Activated CD4-positive, alpha-beta memory T cell treated with anti-CD3 and anti-CD28 coated beads for 36 hours (primary cell): ENCODE measurements at regions not wholly inside any gene's neighbourhood (a gene's known extent, or its start where the extent isn't known, plus 50 kb on each side); places are given as distances from the start of the nearest gene placed in this dataset.

ENCODE experiments used
- CTCF ChIA-PET: fragments of 350-600 bp; sonication (Branson Sonifier 250); formaldehyde crosslinking; loops from one replicate; lab custom pipeline; 2021; ENCODE audit warnings: antibody characterized with exemption, inconsistent platforms; lab: Charles Lee
- POLR2A ChIA-PET: fragments of 350-600 bp; sonication (Branson Sonifier 250); formaldehyde crosslinking; loops from one replicate; lab custom pipeline; 2021; ENCODE audit warnings: antibody characterized with exemption; lab: Charles Lee
- DNase-seq: peaks from one replicate; pipeline ENCODE4 v3.0.0-alpha.2; 2020
- H3K27ac Mint-ChIP-seq: one replicate; pipeline ENCODE4 v1.8.0; 2021; ENCODE audit warnings: mixed read lengths
- H3K27me3 Mint-ChIP-seq: one replicate; pipeline ENCODE4 v1.8.0; 2021; ENCODE audit warnings: mixed read lengths
- H3K36me3 Mint-ChIP-seq: one replicate; pipeline ENCODE4 v1.8.0; 2021; ENCODE audit warnings: mixed read lengths
- H3K4me1 Mint-ChIP-seq: one replicate; pipeline ENCODE4 v1.8.0; 2021; ENCODE audit warnings: low read depth, mixed read lengths
- H3K4me3 Mint-ChIP-seq: one replicate; pipeline ENCODE4 v1.8.0; 2021; ENCODE audit warnings: mild to moderate bottlenecking, mixed read lengths
- H3K9me3 Mint-ChIP-seq: one replicate; pipeline ENCODE4 v1.8.0; 2021; ENCODE audit warnings: mixed read lengths
- intact Hi-C: fragments of 100-400 bp; cut with micrococcal nuclease; formaldehyde crosslinking; loops from one replicate; pipeline ENCODE4 v1.15.1; 2023

- H3K4me1 Mint-ChIP-seq, result peaks cover 72% of the 10 kb centered on the region
- ChIA-PET POLR2A (interaction anchor here (1.8 kb wide), 1 partner anchor 51 kb away, joined by 8 read pairs; the partner anchor contains the start of gene NABP1), CTCF (interaction anchor here (0.8 to 1.4 kb wide), 3 partner anchors 9 to 535 kb away, joined by 3 to 4 read pairs (median 3); no protein-coding TSS in a partner anchor)
- H3K36me3 Mint-ChIP-seq, result no peaks in the 10 kb centered on the region
- H3K9me3 Mint-ChIP-seq, result no peaks in the 10 kb centered on the region
- H3K4me3 Mint-ChIP-seq, result no peak overlapping the region
- H3K27me3 Mint-ChIP-seq, result no peaks in the 10 kb centered on the region
- no peak overlapping the region for H3K27ac Mint-ChIP-seq
- no peak for DNase-seq
- intact Hi-C loops, result no loop called here
Observed at GRCh38 chr2:191627518-191627917, 50.4 kb upstream of the NABP1 start.
